GM21825 (cell line): ENCODE measurements at regions not wholly inside any gene's neighbourhood (a gene's known extent, or its start where the extent isn't known, plus 50 kb on each side); places are given as distances from the start of the nearest gene placed in this dataset.
"Not testable (repeated sequence)": the region's sequence is repeated elsewhere in the genome, so short reads cannot be mapped to it uniquely, and the experiment has no call there.

ENCODE experiments used
- ATAC-seq: cut with Tn5 transposase; IDR thresholded peaks from one replicate; pipeline ENCODE4 v1.9.1; 2021; ENCODE audit warnings: mild to moderate bottlenecking, moderate library complexity; ENCODE audit not compliant: unreplicated experiment

DNA sequence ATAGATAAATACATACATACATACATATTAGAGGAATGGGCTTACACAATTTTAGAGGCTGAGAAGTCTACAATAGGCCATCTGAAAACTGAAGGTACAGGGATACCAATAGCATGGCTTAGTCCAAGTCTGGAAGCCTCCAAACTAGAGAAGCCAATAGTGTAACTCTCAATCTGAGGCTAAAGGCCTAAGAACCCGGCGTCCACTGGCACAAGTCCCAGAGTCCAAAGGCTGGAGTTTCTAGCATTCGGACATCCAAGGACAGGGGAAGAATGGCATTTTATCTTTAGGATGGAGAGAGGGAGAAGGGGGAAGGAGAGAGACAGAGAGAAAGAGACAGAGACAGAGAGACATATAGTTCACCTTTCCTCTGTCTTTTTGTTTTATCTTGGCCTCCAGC lies 63.7 kb upstream of the SYT4 start:
- ATAC-seq: no peak

GRCh38 chr18:43350176-43350575 lies 72.9 kb upstream of the SYT4 start:
- ATAC-seq: no peak

- ATAC-seq: no peak
Observed at GRCh38 chr18:43364535-43364934, 87.2 kb upstream of the SYT4 start.

DNA sequence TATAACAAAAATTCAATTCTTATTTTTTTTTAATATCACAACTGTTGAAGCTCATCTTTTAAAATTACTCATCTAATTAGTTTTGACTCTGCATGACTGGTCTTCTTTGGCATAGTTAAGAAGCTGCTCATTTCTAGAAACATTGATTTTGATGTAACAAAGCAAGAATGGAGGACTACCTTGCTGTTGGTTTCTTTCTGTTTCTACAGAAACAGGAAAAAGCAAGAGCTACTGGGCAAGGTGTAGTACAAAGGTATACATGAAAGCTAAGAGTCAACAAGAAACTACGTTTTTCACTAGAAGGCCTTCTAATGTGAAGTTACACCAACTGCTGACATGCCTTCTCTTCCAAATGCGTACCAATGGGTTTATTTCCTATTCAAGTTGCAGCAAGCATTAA lies 90.6 kb upstream of the SYT4 start:
- ATAC-seq: no peak

DNA sequence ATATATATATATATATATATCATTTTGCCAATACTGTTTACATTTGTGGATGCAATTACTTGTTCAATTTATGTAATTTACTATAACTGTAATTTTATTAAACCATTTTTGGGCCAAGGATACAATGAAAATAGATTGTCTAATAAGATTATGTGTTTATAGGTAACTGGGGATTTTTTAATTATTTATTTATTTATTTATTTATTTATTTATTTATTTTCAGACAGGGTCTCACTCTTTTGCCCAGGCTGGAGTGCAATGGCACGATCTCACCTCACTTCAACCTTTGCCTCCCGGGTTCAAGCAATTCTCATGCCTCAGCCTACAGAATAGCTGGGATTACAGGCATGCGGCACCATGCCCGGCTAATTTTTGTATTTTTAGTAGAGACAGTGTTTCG lies 92.0 kb upstream of the SYT4 start:
- ATAC-seq: not testable (repeated sequence)

DNA sequence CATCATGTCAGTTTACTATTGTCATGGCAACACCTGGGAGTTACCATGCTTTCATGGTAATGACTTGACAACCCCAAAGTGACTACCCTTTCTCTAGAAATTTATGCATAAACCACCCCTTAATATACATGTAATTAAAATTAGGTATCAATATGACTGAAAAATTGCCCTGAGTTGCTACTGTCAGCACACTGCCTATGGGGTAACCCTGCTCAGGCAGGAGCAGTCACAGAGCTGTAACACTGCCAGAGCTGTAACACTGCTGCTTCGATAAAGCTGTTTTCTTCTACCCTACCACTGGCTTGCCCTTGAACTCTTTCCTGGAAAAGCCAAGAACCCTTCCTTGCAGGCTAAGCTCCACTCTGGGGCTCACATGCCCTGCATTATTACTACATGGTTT lies 95.5 kb upstream of the SYT4 start:
- ATAC-seq: no peak

DNA sequence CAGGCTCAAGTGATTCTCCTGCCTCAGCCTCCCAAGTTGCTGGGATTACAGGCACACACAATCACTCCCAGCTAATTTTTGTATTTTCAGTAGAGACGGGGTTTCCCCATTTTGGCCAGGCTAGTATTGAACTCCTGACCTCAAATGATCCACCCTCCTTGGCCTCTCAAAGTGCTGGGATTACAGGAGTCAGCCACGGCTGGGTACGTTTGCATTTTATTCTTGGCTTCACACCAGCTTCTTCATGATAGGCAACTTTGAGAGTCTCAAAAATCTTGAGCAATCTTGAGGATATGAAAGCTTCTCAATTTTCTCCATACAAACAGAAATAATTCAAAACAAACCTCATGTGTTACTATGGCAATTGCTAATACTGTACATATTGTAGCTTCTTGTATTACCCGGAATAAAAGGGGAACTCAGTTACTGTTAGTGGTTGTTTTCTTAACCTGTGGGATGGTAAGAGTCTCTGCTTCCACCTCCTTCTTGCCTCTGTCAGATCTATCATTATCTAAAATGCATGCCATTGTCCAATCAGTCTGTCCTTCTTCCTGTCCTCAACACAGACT lies 102.9 kb upstream of the SYT4 start:
- ATAC-seq: no peak

DNA sequence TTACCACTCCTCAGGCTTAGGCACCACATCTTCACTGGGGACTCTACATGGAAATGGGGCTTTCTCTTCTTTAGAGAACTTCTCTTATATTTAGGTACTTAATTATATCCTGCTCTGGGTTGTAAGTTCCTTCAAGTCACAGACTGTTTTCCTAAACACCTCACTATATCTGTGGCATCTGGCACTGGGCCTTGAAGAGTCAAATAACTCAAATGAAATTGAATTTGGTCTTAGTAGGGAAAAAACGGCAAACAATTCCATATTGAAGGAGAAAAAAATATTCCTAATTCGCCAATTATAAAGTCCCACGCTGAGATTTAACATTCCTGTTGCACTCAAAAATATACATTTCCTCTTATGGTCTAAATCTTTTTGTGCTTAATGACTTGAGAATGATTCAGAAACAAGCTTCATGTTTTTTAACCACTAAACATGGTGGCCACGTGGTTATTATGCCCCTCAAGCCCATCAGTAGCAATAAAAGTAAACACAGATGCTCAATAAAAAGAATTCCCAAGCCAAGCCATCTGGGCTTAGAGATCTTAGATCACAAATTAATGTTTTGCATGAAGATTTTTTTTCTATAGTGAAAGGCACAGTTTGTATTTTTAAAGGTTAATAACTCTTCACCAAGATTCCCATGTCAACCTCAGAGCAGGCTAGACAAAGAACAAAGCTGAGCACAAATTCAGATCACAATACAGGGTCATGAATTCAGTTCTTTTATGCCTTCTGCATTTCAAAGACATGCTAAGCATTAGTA lies 105.5 kb upstream of the SYT4 start:
- no peak for ATAC-seq

DNA sequence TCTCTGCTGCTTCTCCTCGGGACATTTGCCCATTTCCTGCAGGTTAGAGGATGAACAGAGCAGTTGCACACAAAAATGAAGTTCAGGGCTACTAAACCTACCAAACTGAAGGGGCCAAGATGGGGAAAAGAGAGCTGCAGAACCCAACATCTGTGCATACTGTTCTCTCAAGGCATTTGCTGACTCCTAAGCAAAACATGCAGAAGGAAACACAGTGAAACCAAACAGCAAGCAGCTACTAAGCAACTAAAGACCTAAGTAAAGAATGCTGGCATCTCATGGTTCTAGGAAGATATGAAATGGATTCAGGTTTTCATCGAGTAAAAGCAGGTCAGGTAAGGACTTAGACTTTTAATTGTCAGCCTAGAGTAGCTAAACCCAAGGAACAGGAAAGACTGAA lies 111.9 kb upstream of the SYT4 start:
- ATAC-seq: no peak

GRCh38 chr18:43392168-43392567 lies 114.9 kb upstream of the SYT4 start:
- no peak for ATAC-seq

DNA sequence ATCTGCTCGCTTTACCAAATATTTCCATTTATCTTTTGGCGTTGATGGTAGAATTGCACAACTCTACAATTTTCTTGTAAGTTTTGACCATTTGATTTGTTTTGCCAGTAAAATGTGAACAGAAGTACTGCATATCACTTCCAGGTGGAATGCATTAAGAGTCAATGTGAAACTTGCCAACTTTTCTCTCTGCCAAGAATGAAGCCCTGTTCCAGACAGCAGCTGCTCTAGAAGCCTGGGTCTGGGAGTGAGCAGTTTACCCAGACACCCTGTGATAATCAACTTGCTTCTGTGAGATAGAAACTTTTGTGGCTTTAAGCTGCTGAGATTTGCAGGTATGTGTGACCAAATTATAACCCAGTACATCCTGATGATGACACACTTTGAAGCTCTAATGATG lies 115.9 kb upstream of the SYT4 start:
- no peak for ATAC-seq

GRCh38 chr18:43396266-43396665 lies 119.0 kb upstream of the SYT4 start:
- ATAC-seq: no peak

- no peak for ATAC-seq
Observed at GRCh38 chr18:43398601-43399000, 121.3 kb upstream of the SYT4 start.

- no peak for ATAC-seq
Observed at GRCh38 chr18:43405097-43405496, 127.8 kb upstream of the SYT4 start.

- ATAC-seq: no peak
Observed at GRCh38 chr18:43414006-43414405, 136.7 kb upstream of the SYT4 start.

DNA sequence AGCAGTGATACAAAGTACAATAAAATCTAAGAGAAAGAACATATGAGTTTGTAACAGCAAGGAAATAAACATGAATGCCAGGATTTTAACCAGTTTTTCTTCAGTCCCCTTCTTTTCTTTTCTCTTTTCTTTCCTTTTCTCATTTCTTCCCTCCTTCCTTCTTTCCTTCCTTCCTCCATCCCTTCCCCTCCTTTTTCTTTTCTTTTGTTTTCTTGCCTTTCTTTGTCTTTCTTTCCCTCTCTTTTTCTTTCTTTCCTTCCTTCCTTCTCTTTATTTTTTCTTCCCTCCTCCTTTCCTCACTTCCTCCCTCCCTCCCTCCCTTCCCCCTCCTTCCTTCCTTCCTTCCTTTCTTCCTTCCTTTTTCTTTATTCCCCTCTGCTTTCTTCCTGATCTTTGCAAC lies 142.8 kb upstream of the SYT4 start:
- ATAC-seq: no peak

DNA sequence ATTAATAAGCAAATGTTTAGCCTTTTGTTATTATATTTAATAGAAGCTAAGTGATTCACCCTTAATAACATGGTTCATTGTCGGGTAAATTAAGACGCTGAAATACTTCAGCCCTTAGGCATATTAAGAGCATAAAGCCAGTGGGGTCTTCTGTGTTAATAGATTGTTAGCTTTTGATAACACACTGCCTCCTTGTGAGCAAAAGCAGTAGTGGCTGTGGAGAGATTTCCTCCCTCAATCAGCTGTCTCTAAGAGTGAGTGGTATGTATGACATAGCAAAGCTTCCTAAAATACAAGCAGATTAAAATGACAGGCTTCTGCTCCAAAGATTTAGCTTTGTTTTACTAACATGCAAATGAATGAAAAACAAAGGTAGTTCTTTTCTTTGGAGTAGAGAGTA lies 143.7 kb upstream of the SYT4 start:
- no peak for ATAC-seq

- ATAC-seq: no peak
Observed at GRCh38 chr18:43422518-43422917, 145.2 kb upstream of the SYT4 start.

- ATAC-seq: no peak
Observed at GRCh38 chr18:43435851-43436250, 158.6 kb upstream of the SYT4 start.

DNA sequence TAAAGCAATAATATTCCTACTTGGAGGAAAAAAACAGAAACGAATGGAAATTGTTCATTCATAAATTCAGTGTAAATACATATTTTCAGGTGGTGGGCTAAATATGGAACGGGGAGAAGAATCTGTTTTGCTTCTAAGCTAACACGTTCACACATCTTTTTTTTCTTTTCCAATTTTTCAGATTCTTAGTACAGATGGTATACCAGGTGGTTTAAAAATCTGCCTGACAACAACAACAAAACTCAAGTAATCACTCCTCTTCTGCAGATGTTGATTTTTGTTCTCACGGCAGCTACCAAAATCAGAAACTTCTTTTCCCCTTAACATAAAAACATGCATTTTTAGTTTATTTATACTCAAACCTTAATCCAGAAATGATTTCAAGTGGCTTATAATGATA lies 164.8 kb upstream of the SYT4 start:
- ATAC-seq: no peak

GRCh38 chr18:43442571-43442970 lies 165.3 kb upstream of the SYT4 start:
- no peak for ATAC-seq

DNA sequence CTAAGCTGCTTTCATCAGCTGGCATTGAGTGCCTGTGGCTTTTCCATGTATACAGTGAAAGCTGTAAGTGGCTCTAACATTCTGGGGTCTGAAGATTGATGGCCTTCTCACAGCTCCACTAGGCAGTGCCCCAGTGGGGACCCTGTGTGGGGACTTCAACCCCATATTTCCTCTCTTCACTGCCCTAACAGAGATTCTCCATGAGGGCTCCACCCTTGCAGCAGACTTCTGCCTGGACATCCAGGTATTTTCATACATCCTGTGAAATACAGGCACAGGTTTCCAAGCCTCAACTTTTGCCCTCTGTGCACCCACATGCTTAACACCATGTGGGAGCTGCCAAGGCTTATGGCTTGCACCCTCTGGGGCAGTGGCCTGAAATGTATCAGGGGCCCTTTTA lies 188.2 kb upstream of the SYT4 start:
- no peak for ATAC-seq

- no peak for ATAC-seq
Observed at GRCh38 chr18:43471873-43472272, 194.6 kb upstream of the SYT4 start.
